NCI-H2196 treated with DMSO at 0.1 percent for 48 hours (cell line): ENCODE measurements at regions not wholly inside any gene's neighbourhood (a gene's known extent, or its start where the extent isn't known, plus 50 kb on each side); places are given as distances from the start of the nearest gene placed in this dataset.

Experiments
- DNase-seq: peaks from one replicate; lab custom pipeline; 2025; ENCODE audit not compliant: unreplicated experiment; lab: John Stamatoyannopoulos, UW

DNA sequence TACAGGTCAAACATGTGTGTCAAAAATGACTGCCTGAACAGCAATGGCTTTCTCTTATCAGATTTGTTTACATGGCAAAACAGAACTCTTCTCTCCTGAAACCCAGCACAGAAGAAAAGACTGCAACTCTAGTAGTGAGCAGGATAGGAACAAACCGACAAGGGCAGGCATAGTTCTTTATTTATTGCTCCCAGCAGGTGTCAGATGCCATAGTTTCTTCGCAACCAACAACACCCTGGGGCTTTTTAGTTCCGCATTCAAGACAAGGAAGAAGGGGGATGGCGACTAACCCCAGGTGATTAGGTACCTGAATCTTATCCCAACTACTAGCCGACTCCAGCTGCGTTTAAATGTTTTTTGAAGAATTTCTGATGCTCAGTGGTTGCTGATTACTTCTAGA is 367.5 kb upstream of the FIGN start:
- DNase-seq = no peak

GRCh38 chr2:164102366-164102765 is 366.6 kb upstream of the FIGN start:
- DNase-seq = no peak

DNA sequence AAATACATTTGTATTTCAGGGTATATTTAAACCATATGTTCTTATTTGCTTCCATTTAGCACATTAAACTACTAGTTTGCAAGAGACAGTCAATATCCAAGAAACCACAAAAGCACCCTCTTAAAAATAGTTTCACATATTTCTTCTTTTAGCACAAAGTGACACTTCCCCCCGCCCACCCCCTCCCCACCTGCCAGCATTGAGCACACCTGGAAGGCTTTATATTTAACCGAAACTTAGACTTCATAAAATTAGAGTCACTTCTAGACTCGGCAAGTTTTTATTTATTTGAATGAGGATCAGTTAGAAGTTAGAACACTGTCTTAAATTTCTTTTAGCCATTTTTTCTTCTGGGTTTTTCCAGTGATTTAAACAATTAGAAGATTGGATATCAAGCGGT is 355.9 kb upstream of the FIGN start:
- DNase-seq = no peak

DNA sequence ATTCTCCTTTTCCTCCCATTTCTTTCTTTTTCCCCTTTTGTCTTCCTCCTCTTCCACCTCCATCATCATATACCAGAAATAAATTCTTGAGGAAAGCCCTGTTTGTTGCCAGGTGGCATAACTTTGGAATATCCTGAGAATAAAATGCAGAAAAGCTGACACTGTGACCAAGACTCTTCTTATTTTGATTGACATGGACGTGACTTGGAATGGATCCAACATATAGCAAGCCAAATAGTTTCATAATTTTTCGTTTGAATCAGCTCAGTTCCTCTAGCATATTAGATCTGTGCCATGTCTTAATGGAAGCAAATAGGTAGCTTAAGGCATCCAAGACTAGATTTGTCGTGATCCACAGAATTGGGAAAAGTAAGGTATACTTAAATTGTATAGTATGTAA is 354.7 kb upstream of the FIGN start:
- no peak for DNase-seq

- no peak for DNase-seq
Measured at GRCh38 chr2:164084066-164084465, 348.3 kb upstream of the FIGN start.

DNA sequence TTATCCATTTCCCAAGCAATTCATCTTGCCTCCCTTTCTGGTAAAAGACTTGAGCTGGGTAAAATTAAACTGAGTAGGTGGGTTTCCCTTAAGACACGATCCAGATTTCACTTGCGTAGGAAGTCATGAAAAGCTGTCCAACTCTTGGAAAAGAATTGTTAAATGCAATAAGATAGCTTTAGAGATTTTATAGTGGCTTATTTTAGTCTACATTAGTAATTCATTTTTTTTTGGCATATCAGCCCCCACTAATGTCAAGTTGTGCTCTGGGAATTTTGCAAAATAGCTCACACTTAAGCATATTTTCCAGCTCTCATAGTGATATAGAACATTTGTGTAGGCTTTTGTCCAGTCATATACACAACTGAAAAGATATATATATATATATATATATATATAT is 344.7 kb upstream of the FIGN start:
- no peak for DNase-seq

DNA sequence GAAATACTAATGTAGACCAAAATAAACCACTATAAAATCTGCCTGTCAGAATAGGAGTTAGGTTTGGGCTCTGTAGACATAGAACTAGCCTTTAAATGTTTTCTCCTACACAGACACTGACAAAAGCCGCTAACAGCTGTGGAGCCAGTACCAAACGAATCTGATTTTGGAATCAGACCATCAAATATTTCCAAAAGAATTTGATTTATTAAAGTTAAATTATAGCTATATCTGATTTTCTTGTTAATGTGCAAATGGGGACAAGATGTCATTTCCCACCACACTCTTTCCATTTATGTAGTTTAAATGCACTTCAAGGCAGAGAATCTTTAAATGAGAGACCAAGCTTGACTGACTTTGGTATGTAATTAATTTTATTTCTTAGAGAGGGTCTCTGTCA is 343.4 kb upstream of the FIGN start:
- DNase-seq = no peak

- no peak for DNase-seq
Measured at GRCh38 chr2:164078421-164078820, 342.6 kb upstream of the FIGN start.

DNA sequence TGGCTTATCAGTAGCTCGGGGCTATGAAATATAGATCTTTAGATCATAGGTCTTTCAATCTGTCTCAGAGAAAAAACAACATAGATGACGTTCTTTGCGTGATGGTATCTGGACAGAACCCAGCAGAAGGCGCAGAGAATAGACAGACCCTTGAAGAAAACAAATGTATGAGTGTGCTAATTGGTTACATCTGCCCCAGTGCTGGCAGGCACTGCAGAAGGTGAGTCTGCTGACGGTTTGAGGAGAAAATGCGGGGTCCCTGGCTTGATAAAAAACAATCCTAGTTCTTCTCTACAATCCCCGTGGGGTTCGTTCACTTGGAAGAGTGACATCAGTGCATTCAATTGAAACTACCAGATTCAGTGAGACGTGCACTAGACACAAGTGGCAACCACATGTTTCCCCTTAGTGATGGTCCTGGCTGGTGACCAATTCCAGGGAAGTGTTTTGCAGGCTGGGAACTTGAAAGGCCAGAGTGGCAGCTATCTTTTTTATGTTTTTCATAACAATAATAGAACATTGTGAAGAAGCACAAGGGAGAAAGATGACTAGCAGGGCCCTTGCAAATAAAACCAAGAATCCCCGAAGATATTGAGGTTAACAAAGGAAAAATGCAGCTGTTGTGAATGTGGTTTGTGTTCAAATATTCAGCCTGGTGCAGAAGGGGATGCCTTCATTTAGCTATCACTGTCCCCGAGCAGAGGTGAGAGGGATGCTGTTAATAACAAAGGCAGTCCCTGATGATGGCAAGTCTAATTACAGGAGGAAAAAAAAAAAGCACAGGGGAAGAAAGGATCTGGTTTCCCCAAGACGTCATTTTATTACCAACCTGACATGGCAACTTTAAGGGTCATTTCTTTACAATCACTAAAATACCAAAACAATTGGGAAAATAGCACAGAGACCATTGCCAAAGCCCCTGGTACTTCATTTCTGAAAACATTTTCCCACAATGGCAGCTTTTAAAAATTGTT is 337.6 kb upstream of the FIGN start:
- no peak for DNase-seq

DNA sequence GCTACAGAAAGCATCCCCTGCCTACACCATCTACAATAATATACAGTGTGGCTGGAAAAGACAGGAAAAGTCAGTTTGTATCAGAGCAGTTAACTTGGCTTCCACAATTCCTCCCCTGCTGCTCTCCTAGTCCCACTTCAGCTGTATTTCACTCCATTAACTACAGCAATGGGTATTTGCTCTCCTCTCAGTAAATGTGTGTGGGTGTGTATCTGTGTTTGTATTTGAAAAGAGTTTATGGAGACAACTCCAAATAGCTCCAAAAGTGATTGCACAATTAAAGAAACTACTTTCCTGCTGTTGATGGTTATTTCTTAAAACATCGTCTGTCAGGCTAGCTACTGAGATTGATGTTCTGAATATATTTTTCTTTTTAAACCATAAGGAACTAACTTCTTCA is 333.7 kb upstream of the FIGN start:
- DNase-seq = no peak

DNA sequence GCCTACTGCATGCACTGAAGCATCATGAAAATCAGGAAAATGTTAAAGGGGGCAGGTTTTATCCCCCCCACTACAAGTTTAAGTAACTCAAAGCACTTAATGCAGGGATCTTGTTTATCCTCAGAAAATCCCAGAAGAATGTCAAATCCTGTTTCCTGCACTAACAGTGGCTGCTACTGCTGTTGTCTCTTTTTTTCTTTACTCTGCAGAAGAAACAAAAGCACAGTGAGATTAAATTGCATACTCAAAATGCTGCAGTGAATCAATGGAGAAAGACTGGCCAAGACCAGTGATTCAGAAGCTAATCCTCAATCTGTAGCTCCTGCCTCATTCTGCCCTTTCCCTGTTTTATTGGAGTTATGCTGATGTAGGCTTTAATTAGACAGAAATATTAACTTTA is 332.3 kb upstream of the FIGN start:
- no peak for DNase-seq

DNA sequence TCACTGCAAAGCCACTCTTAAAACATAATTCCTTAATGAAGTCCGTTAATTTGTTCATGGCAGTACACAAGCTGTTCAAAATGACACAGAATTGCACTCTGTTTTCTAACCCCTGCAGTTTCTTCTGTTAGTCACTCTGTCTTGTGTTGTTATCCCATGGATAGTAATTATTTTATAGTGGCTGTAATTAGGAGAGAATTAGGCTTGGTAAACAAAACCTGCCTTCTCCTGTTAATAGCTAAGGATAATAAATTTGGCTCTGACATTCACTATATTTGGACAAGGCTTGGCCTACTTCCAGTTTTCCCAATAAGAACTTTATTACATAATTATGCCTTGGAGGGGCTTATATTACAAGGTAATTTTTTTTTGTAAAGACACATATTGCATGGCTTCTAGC is 330.3 kb upstream of the FIGN start:
- no peak for DNase-seq

DNA sequence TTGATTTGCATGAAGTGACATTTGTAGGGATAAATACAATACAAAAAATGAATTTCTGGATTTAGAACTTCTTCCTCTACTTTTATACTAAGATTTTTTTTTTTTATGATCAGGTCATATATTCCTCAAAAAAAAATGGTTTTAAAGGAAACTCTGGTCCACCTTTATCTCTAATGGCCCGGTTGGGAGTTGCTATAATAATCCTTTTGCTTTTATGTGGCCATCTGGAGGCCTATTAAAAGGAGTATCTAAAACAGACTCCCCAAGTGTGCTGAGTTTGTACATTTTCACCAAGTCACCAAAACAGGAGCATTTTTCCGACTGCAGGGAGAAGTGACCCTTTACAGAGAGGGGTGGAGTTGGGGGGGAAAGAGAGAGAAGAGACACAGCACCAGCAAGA is 329.2 kb upstream of the FIGN start:
- no peak for DNase-seq

- DNase-seq = no peak
Measured at GRCh38 chr2:164061129-164061746, 325.4 kb upstream of the FIGN start.

GRCh38 chr2:164060031-164060430 is 324.2 kb upstream of the FIGN start:
- DNase-seq = no peak

- no peak for DNase-seq
Measured at GRCh38 chr2:164055623-164056022, 319.8 kb upstream of the FIGN start.

DNA sequence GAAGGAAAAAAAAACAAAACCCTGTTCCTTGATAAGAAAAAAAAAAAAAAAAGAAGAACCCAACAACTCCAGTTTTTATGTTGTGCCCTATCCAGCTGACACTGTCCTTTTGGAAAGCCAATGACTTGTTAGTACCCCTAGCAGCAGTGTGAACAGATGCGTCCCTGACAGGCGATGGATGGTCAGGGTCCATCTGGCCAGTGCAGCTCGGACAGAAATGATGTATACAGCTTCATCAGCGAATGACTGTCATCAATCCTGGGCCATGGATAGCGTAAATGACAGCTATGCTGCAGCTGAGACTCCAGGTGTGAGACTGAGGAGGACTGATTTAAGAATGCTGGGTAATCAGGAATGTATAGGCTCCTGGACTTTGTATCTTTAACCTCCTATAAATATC is 318.8 kb upstream of the FIGN start:
- DNase-seq = no peak

GRCh38 chr2:164053021-164053420 is 317.2 kb upstream of the FIGN start:
- DNase-seq = no peak

DNA sequence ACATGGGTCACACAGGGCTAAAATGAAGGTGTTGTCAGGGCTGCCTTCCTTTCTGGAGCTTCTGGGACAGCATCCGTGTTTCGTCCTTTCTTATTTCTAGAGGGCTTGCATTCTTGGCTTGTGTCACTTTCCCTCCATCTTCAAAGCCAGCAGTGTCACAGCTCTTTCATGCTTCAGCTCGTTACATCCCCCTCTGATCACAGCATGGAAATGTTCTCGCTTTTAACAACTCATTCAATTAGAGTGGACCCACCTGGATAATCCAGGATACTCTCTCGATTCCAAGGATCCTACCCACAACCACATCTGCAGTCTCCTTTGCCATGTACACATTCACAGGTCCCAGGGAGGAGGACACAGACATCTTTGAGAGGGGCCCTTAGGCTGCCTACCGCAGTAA is 316.2 kb upstream of the FIGN start:
- DNase-seq = no peak

GRCh38 chr2:164048729-164049128 is 312.9 kb upstream of the FIGN start:
- no peak for DNase-seq

DNA sequence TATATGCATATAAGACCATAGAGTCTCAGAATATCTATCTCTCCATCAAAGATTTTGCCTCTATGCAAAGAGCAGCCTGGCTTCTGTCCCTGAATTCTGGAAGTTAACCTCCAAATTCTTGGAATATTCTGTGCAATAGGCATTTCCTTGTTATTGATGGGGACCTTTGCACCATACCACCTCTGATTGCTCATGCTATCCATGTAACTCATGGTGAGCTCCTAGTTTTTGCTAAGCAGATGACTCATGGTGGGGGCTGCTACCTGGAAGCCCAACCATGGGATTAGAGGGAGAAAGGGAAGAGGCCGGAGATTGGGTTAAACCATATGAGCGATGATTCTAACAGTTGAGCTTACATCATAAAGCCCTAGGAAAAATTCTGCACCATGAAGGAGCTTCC is 310.2 kb upstream of the FIGN start:
- no peak for DNase-seq

GRCh38 chr2:164044622-164045021 is 308.8 kb upstream of the FIGN start:
- no peak for DNase-seq

DNA sequence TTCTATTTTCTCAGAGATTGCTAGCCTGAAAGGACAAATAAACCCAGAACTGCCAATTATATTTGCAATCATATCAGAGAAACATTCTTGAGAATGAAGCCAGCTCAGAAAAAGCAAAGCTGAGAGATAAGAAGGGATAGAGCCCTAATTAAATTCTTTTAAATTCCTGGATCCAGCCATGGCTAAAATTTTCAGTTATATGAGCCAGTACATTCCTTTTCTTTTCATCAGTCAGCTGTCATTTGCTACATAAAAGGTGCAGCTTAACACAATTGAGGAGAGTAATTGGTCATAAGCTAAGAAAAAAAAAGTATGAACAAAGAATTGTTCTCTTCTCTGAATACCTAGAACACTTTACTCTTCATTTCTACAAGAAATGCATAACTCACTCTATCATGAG is 303.5 kb upstream of the FIGN start:
- DNase-seq = no peak
